ENCODE measurements at regions not wholly inside any gene's neighbourhood (a gene's known extent, or its start where the extent isn't known, plus 50 kb on each side); places are given as distances from the start of the nearest gene placed in this dataset.

GRCh38 chr14:88130057-88130432, 125.1 kb downstream of the GPR65 start:
- no peak for TF ChIP-seq CTCF (IDR thresholded peaks at IDR 0.05; ENCODE audit: low read depth, low read length)
- no peak for TF ChIP-seq POLR2A (IDR thresholded peaks at IDR 0.05; ENCODE audit: extremely low read depth, insufficient read length)
- no peak for TF ChIP-seq MYC (IDR thresholded peaks at IDR 0.05; ENCODE audit: low read depth, low read length)

Measured in NB4 (cell line).